ENCODE measurements at regions not wholly inside any gene's neighbourhood (a gene's known extent, or its start where the extent isn't known, plus 50 kb on each side); places are given as distances from the start of the nearest gene placed in this dataset.

- POLR2A ChIA-PET (ENCODE audit: low non-redundant PET) = no interaction called here
- DNase-seq (ENCODE audit: low spot score) = no peak
- no peak for TF ChIP-seq CTCF (conservative IDR thresholded peaks at IDR 0.05; ENCODE audit: low read depth)
- H3K27ac ChIP-seq = no peak overlapping the region
- CTCF ChIA-PET = interaction anchor here (0.6 kb wide), 1 partner anchor 16 kb away, joined by 3 read pairs; no protein-coding TSS in a partner anchor
These were observed 85.3 kb upstream of the NKX1-1 start for GRCh38 chr4:1491328-1492141.

GRCh38 chr4:1490654-1491327, 84.5 kb upstream of the NKX1-1 start:
- DNase-seq (ENCODE audit: low spot score) = no peak
- no peak for TF ChIP-seq CTCF (conservative IDR thresholded peaks at IDR 0.05; ENCODE audit: low read depth)
- H3K27ac ChIP-seq = no peak overlapping the region
- POLR2A ChIA-PET (ENCODE audit: low non-redundant PET) = no interaction called here
- CTCF ChIA-PET = no interaction called here

GRCh38 chr4:1490011-1490653, 83.9 kb upstream of the NKX1-1 start:
- TF ChIP-seq CTCF (conservative IDR thresholded peaks at IDR 0.05; ENCODE audit: low read depth) = no peak
- ChIA-PET POLR2A (ENCODE audit: low non-redundant PET) (no interaction called here), CTCF (no interaction called here)
- H3K27ac ChIP-seq = no peak overlapping the region
- no peak for DNase-seq (ENCODE audit: low spot score)

GRCh38 chr4:1489639-1489995, 83.4 kb upstream of the NKX1-1 start:
- POLR2A ChIA-PET (ENCODE audit: low non-redundant PET) = no interaction called here
- no peak overlapping the region for H3K27ac ChIP-seq
- TF ChIP-seq CTCF (conservative IDR thresholded peaks at IDR 0.05; ENCODE audit: low read depth) = no peak
- CTCF ChIA-PET = no interaction called here
- no peak for DNase-seq (ENCODE audit: low spot score)

- TF ChIP-seq CTCF (conservative IDR thresholded peaks at IDR 0.05; ENCODE audit: low read depth) = no peak
- CTCF ChIA-PET = no interaction called here
- POLR2A ChIA-PET (ENCODE audit: low non-redundant PET) = no interaction called here
- DNase-seq (ENCODE audit: low spot score) = no peak
- H3K27ac ChIP-seq = no peak overlapping the region
These were observed 82.8 kb upstream of the NKX1-1 start for GRCh38 chr4:1488831-1489638.

GRCh38 chr4:1488357-1488756, 82.1 kb upstream of the NKX1-1 start:
- DNase-seq (ENCODE audit: low spot score) = no peak
- no peak overlapping the region for H3K27ac ChIP-seq
- ChIA-PET CTCF (no interaction called here), POLR2A (ENCODE audit: low non-redundant PET) (no interaction called here)
- no peak for TF ChIP-seq CTCF (conservative IDR thresholded peaks at IDR 0.05; ENCODE audit: low read depth)
